CD8-positive, alpha-beta memory T cell (primary cell): ENCODE measurements at regions not wholly inside any gene's neighbourhood (a gene's known extent, or its start where the extent isn't known, plus 50 kb on each side); places are given as distances from the start of the nearest gene placed in this dataset.
A peak's percentile ranks its signal among the peaks of the same experiment; 100 is the strongest.

Source experiments
- CTCF ChIA-PET: fragments of 350-600 bp; sonication (Branson Sonifier 250); formaldehyde crosslinking; loops from one replicate; lab custom pipeline; 2021; ENCODE audit warnings: antibody characterized with exemption; lab: Charles Lee
- POLR2A ChIA-PET: fragments of 350-600 bp; sonication (Branson Sonifier 250); formaldehyde crosslinking; loops from one replicate; lab custom pipeline; 2021; ENCODE audit warnings: antibody characterized with exemption; lab: Charles Lee
- DNase-seq, 5 donors: peaks; one replicate each; pipeline versions ENCODE4 v3.0.0 to v3.0.0-alpha.2; 2020 to 2022; ENCODE audit warnings: mixed read lengths in 1 of 5
- H3K27ac ChIP-seq: one replicate; pipeline ENCODE4 v1.7.0; 2013; ENCODE audit warnings: low read depth, mild to moderate bottlenecking, low read length, moderate library complexity
- H3K27me3 ChIP-seq: 2 replicates; pipeline ENCODE4 v1.7.0; 2013; ENCODE audit warnings: low read length, mild to moderate bottlenecking; ENCODE audit not compliant: insufficient read depth, poor library complexity, severe bottlenecking
- H3K36me3 ChIP-seq: 2 replicates; pipeline ENCODE4 v1.7.0; 2013; ENCODE audit warnings: mild to moderate bottlenecking, low read length, moderate library complexity; ENCODE audit not compliant: insufficient read depth
- H3K4me1 ChIP-seq: 2 replicates; pipeline ENCODE4 v1.7.0; 2013; ENCODE audit warnings: mild to moderate bottlenecking, low read length, moderate library complexity; ENCODE audit not compliant: insufficient read depth
- H3K4me3 ChIP-seq: 2 replicates; pipeline ENCODE4 v1.7.0; 2013; ENCODE audit warnings: mild to moderate bottlenecking, low read length
- H3K9me3 ChIP-seq: 2 replicates; pipeline ENCODE4 v1.7.0; 2013; ENCODE audit warnings: mild to moderate bottlenecking, low read length
- H3K27ac Mint-ChIP-seq, 8 donors: one replicate each; pipeline ENCODE4 v1.8.0; 2020 to 2021; ENCODE audit warnings: mixed read lengths in 8 of 8, mild to moderate bottlenecking in 6 of 8, inconsistent platforms in 3 of 8, moderate library complexity in 3 of 8
- H3K27me3 Mint-ChIP-seq, 2 donors: one replicate each; pipeline ENCODE4 v1.8.0; 2020 to 2021; ENCODE audit warnings: mixed read lengths in 2 of 2, mild to moderate bottlenecking in 1 of 2, moderate library complexity in 1 of 2
- H3K36me3 Mint-ChIP-seq, 3 donors: one replicate each; pipeline ENCODE4 v1.8.0; 2020 to 2021; ENCODE audit warnings: mixed read lengths in 3 of 3, inconsistent platforms in 1 of 3, mild to moderate bottlenecking in 1 of 3
- H3K4me1 Mint-ChIP-seq, 3 donors: one replicate each; pipeline ENCODE4 v1.8.0; 2020 to 2021; ENCODE audit warnings: mixed read lengths in 3 of 3, inconsistent platforms in 1 of 3, mild to moderate bottlenecking in 1 of 3
- H3K4me3 Mint-ChIP-seq, 7 donors: one replicate each; pipeline ENCODE4 v1.8.0; 2020 to 2021; ENCODE audit warnings: mixed read lengths in 7 of 7, mild to moderate bottlenecking in 6 of 7, moderate library complexity in 4 of 7, inconsistent platforms in 2 of 7
- H3K9me3 Mint-ChIP-seq, 5 donors: one replicate each; pipeline ENCODE4 v1.8.0; 2020 to 2022; ENCODE audit warnings: mixed read lengths in 5 of 5, mild to moderate bottlenecking in 3 of 5, moderate library complexity in 2 of 5, inconsistent platforms in 1 of 5

- Mint-ChIP-seq H3K4me3 (no peak overlapping the region), H3K27ac (no peak overlapping the region), H3K4me1 (no peaks in the 10 kb centered on the region), H3K36me3 (peaks cover 0 to 2% (median 0%) of the 10 kb centered on the region in 3 donors), H3K9me3 (peaks cover 0 to 5% (median 4%) of the 10 kb centered on the region in 5 donors), H3K27me3 (peaks cover 15 to 51% of the 10 kb centered on the region in 2 donors)
- no peak overlapping the region for H3K4me3 ChIP-seq
- DNase-seq = no peak
- H3K36me3 ChIP-seq = no peaks in the 10 kb centered on the region
- H3K27me3 ChIP-seq = no peaks in the 10 kb centered on the region
- H3K27ac ChIP-seq = no peak overlapping the region
- ChIA-PET CTCF (no interaction called here), POLR2A (no interaction called here)
- H3K9me3 ChIP-seq = no peaks in the 10 kb centered on the region
- H3K4me1 ChIP-seq = no peaks in the 10 kb centered on the region
Observed at GRCh38 chr2:156215656-156216055, 116.9 kb downstream of the NR4A2 start.

- H3K27me3 Mint-ChIP-seq = peaks cover 8 to 48% of the 10 kb centered on the region in 2 donors
- H3K4me3 Mint-ChIP-seq = no peak overlapping the region
- Histone ChIP-seq H3K4me3 (no peak overlapping the region), H3K27ac (no peak overlapping the region), H3K36me3 (no peaks in the 10 kb centered on the region), H3K4me1 (no peaks in the 10 kb centered on the region), H3K9me3 (no peaks in the 10 kb centered on the region), H3K27me3 (no peaks in the 10 kb centered on the region)
- H3K27ac Mint-ChIP-seq = no peak overlapping the region
- H3K36me3 Mint-ChIP-seq = no peaks in the 10 kb centered on the region
- CTCF ChIA-PET = no interaction called here
- POLR2A ChIA-PET = no interaction called here
- DNase-seq = no peak
- H3K9me3 Mint-ChIP-seq = no peaks in the 10 kb centered on the region
- no peaks in the 10 kb centered on the region for H3K4me1 Mint-ChIP-seq
Observed at GRCh38 chr2:156211318-156211717, 121.2 kb downstream of the NR4A2 start.

- no peak overlapping the region for H3K4me3 Mint-ChIP-seq
- H3K36me3 Mint-ChIP-seq = no peaks in the 10 kb centered on the region
- no peaks in the 10 kb centered on the region for H3K4me1 ChIP-seq
- H3K27ac ChIP-seq = no peak overlapping the region
- H3K4me3 ChIP-seq = no peak overlapping the region
- no peaks in the 10 kb centered on the region for H3K36me3 ChIP-seq
- H3K27me3 ChIP-seq = no peaks in the 10 kb centered on the region
- peaks cover 0 to 19% of the 10 kb centered on the region in 2 donors for H3K27me3 Mint-ChIP-seq
- ChIA-PET CTCF (no interaction called here), POLR2A (no interaction called here)
- no peaks in the 10 kb centered on the region for H3K4me1 Mint-ChIP-seq
- H3K9me3 Mint-ChIP-seq = no peaks in the 10 kb centered on the region
- H3K27ac Mint-ChIP-seq = peak overlapping the region in 1 of 8 donors; percentile 50
- H3K9me3 ChIP-seq = no peaks in the 10 kb centered on the region
- DNase-seq = no peak
Observed at GRCh38 chr2:156206355-156206754, 126.2 kb downstream of the NR4A2 start.

GRCh38 chr2:156199588-156199987, 132.9 kb downstream of the NR4A2 start:
- Mint-ChIP-seq H3K36me3 (no peaks in the 10 kb centered on the region), H3K27me3 (peaks cover 6 to 20% of the 10 kb centered on the region in 2 donors), H3K9me3 (no peaks in the 10 kb centered on the region), H3K4me1 (no peaks in the 10 kb centered on the region), H3K4me3 (no peak overlapping the region), H3K27ac (no peak overlapping the region)
- CTCF ChIA-PET = no interaction called here
- no peaks in the 10 kb centered on the region for H3K27me3 ChIP-seq
- no peak overlapping the region for H3K27ac ChIP-seq
- H3K4me3 ChIP-seq = no peak overlapping the region
- no peaks in the 10 kb centered on the region for H3K4me1 ChIP-seq
- H3K36me3 ChIP-seq = no peaks in the 10 kb centered on the region
- POLR2A ChIA-PET = no interaction called here
- no peaks in the 10 kb centered on the region for H3K9me3 ChIP-seq
- no peak for DNase-seq

GRCh38 chr2:156196031-156196430, 136.5 kb downstream of the NR4A2 start:
- peaks cover 0 to 7% (median 0%) of the 10 kb centered on the region in 3 donors for H3K4me1 Mint-ChIP-seq
- Histone ChIP-seq H3K27ac (no peak overlapping the region), H3K9me3 (no peaks in the 10 kb centered on the region), H3K36me3 (no peaks in the 10 kb centered on the region), H3K4me1 (no peaks in the 10 kb centered on the region), H3K27me3 (no peaks in the 10 kb centered on the region), H3K4me3 (no peak overlapping the region)
- CTCF ChIA-PET = no interaction called here
- H3K9me3 Mint-ChIP-seq = no peaks in the 10 kb centered on the region
- POLR2A ChIA-PET = no interaction called here
- peak overlapping the region in 1 of 8 donors; percentile 29 for H3K27ac Mint-ChIP-seq
- DNase-seq = no peak
- H3K4me3 Mint-ChIP-seq = no peak overlapping the region
- H3K27me3 Mint-ChIP-seq = peaks cover 5 to 6% of the 10 kb centered on the region in 2 donors
- H3K36me3 Mint-ChIP-seq = no peaks in the 10 kb centered on the region

- no peak overlapping the region for H3K27ac ChIP-seq
- Mint-ChIP-seq H3K27me3 (peaks cover 0 to 1% of the 10 kb centered on the region in 2 donors), H3K9me3 (no peaks in the 10 kb centered on the region), H3K4me3 (no peak overlapping the region), H3K36me3 (no peaks in the 10 kb centered on the region), H3K4me1 (peaks cover 0 to 7% (median 0%) of the 10 kb centered on the region in 3 donors), H3K27ac (no peak overlapping the region)
- no peak overlapping the region for H3K4me3 ChIP-seq
- no peaks in the 10 kb centered on the region for H3K9me3 ChIP-seq
- H3K36me3 ChIP-seq = no peaks in the 10 kb centered on the region
- H3K27me3 ChIP-seq = no peaks in the 10 kb centered on the region
- DNase-seq = no peak
- POLR2A ChIA-PET = no interaction called here
- H3K4me1 ChIP-seq = no peaks in the 10 kb centered on the region
- CTCF ChIA-PET = interaction anchor here (0.8 kb wide), 1 partner anchor 397 kb away, joined by 3 read pairs; no protein-coding TSS in a partner anchor
Observed at GRCh38 chr2:156192468-156192867, 140.1 kb downstream of the NR4A2 start.

- DNase-seq = no peak
- H3K9me3 ChIP-seq = no peaks in the 10 kb centered on the region
- POLR2A ChIA-PET = no interaction called here
- no peaks in the 10 kb centered on the region for H3K27me3 ChIP-seq
- no peaks in the 10 kb centered on the region for H3K4me1 ChIP-seq
- Mint-ChIP-seq H3K36me3 (no peaks in the 10 kb centered on the region), H3K4me3 (no peak overlapping the region), H3K4me1 (peaks cover 0 to 7% (median 0%) of the 10 kb centered on the region in 3 donors), H3K27ac (no peak overlapping the region), H3K9me3 (no peaks in the 10 kb centered on the region), H3K27me3 (no peaks in the 10 kb centered on the region)
- no peak overlapping the region for H3K27ac ChIP-seq
- CTCF ChIA-PET = interaction anchor here (1.1 kb wide), 1 partner anchor 399 kb away, joined by 4 read pairs; no protein-coding TSS in a partner anchor
- no peak overlapping the region for H3K4me3 ChIP-seq
- H3K36me3 ChIP-seq = no peaks in the 10 kb centered on the region
Observed at GRCh38 chr2:156191527-156191926, 141.0 kb downstream of the NR4A2 start.

GRCh38 chr2:156190517-156190916, 142.0 kb downstream of the NR4A2 start:
- H3K27ac Mint-ChIP-seq = no peak overlapping the region
- H3K27me3 ChIP-seq = no peaks in the 10 kb centered on the region
- no peaks in the 10 kb centered on the region for H3K9me3 Mint-ChIP-seq
- H3K4me3 Mint-ChIP-seq = no peak overlapping the region
- H3K27ac ChIP-seq = no peak overlapping the region
- no peaks in the 10 kb centered on the region for H3K36me3 ChIP-seq
- CTCF ChIA-PET = no interaction called here
- DNase-seq = no peak
- no peaks in the 10 kb centered on the region for H3K36me3 Mint-ChIP-seq
- POLR2A ChIA-PET = no interaction called here
- peaks cover 0 to 7% (median 0%) of the 10 kb centered on the region in 3 donors for H3K4me1 Mint-ChIP-seq
- no peaks in the 10 kb centered on the region for H3K4me1 ChIP-seq
- no peak overlapping the region for H3K4me3 ChIP-seq
- H3K27me3 Mint-ChIP-seq = peaks cover 0 to 1% of the 10 kb centered on the region in 2 donors
- H3K9me3 ChIP-seq = no peaks in the 10 kb centered on the region
